ENCODE measurements at regions not wholly inside any gene's neighbourhood (a gene's known extent, or its start where the extent isn't known, plus 50 kb on each side); places are given as distances from the start of the nearest gene placed in this dataset.

GRCh38 chr19:31402529-31403316 lies 53.5 kb upstream of the TSHZ3 start:
- no peak for DNase-seq

- DNase-seq = no peak
These were observed 56.9 kb upstream of the TSHZ3 start for GRCh38 chr19:31406106-31406505.

GRCh38 chr19:31408460-31409124 lies 59.4 kb upstream of the TSHZ3 start:
- DNase-seq = no peak

GRCh38 chr19:31413353-31413752 lies 64.1 kb upstream of the TSHZ3 start:
- DNase-seq = no peak

- DNase-seq = no peak
These were observed 66.1 kb upstream of the TSHZ3 start for GRCh38 chr19:31415322-31415721.

GRCh38 chr19:31416548-31416947 lies 67.3 kb upstream of the TSHZ3 start:
- DNase-seq = no peak

- no peak for DNase-seq
These were observed 68.8 kb upstream of the TSHZ3 start for GRCh38 chr19:31418055-31418454.

GRCh38 chr19:31418692-31419430 lies 69.6 kb upstream of the TSHZ3 start:
- DNase-seq = no peak

- no peak for DNase-seq
These were observed 70.7 kb upstream of the TSHZ3 start for GRCh38 chr19:31419871-31420445.

- no peak for DNase-seq
These were observed 71.8 kb upstream of the TSHZ3 start for GRCh38 chr19:31421082-31421481.

GRCh38 chr19:31421856-31422255 lies 72.6 kb upstream of the TSHZ3 start:
- DNase-seq = no peak

GRCh38 chr19:31423896-31424295 lies 74.7 kb upstream of the TSHZ3 start:
- DNase-seq = no peak

GRCh38 chr19:31424861-31425620 lies 75.8 kb upstream of the TSHZ3 start:
- DNase-seq = no peak

GRCh38 chr19:31427857-31428256 lies 78.6 kb upstream of the TSHZ3 start:
- DNase-seq = no peak

GRCh38 chr19:31430381-31430780 lies 81.1 kb upstream of the TSHZ3 start:
- no peak for DNase-seq

- no peak for DNase-seq
These were observed 83.1 kb upstream of the TSHZ3 start for GRCh38 chr19:31432201-31432810.

GRCh38 chr19:31436121-31436776 lies 87.0 kb upstream of the TSHZ3 start:
- no peak for DNase-seq

GRCh38 chr19:31438401-31439269 lies 89.4 kb upstream of the TSHZ3 start:
- no peak for DNase-seq

GRCh38 chr19:31439270-31439573 lies 90.0 kb upstream of the TSHZ3 start:
- DNase-seq = no peak

GRCh38 chr19:31444931-31445330 lies 95.7 kb upstream of the TSHZ3 start:
- no peak for DNase-seq

- no peak for DNase-seq
These were observed 96.2 kb upstream of the TSHZ3 start for GRCh38 chr19:31445406-31445805.

Data from stimulated activated CD4-positive, alpha-beta T cell treated with anti-CD3 and anti-CD28 coated beads, Interleukin-15, amount 100 ng/mL, for 24 hours (primary cell).